Prostate gland (tissue), 2 donors: ENCODE measurements at regions not wholly inside any gene's neighbourhood (a gene's known extent, or its start where the extent isn't known, plus 50 kb on each side); places are given as distances from the start of the nearest gene placed in this dataset.

Experiments used
- DNase-seq: peaks from one replicate; pipeline ENCODE4 v3.0.0-alpha.2; 2019; ENCODE audit warnings: low spot score
- H3K27ac ChIP-seq, 2 donors: fragments of 200-600 bp; sonication (generic); 2 replicates each; pipeline ENCODE4 v1.5.1; 2017 to 2019
- H3K27me3 ChIP-seq: fragments of 200-600 bp; sonication (generic); replicated peaks from 2 replicates; pipeline ENCODE4 v1.5.1; 2019; ENCODE audit not compliant: insufficient read depth
- H3K36me3 ChIP-seq, 2 donors: fragments of 200-600 bp; sonication (generic); 1 replicate in 1 of 2; 2 replicates in 1 of 2; pipeline versions ENCODE4 v1.5.1 to v1.8.1; 2017 to 2019
- H3K4me1 ChIP-seq: fragments of 200-600 bp; sonication (generic); replicated peaks from 2 replicates; pipeline ENCODE4 v1.5.1; 2019
- H3K4me3 ChIP-seq, 2 donors: fragments of 200-600 bp; sonication (generic); 2 replicates each; pipeline ENCODE4 v1.5.1; 2017 to 2019
- H3K9me3 ChIP-seq: fragments of 200-600 bp; sonication (generic); 2 replicates; pipeline ENCODE4 v1.5.1; 2017
- CTCF ChIP-seq, 4 experiments: fragments of 200-600 bp in 2 of 4; fragments of 450-650 bp in 2 of 4; sonication (generic) in 2 of 4; IDR thresholded peaks; 1 replicate in 3 of 4; 2 replicates in 1 of 4; pipeline ENCODE4 v1.5.1; 2016 to 2019; ENCODE audit warnings: antibody characterized with exemption in 4 of 4, mild to moderate bottlenecking in 2 of 4, moderate library complexity in 2 of 4
- POLR2A ChIP-seq: fragments of 450-650 bp; IDR thresholded peaks from one replicate; pipeline ENCODE4 v1.6.1; 2016; ENCODE audit warnings: antibody characterized with exemption, mild to moderate bottlenecking
- POLR2AphosphoS5 ChIP-seq: sonication (generic); formaldehyde crosslinking; IDR thresholded peaks from one replicate; pipeline ENCODE4 v1.6.1; 2017; ENCODE audit warnings: antibody characterized with exemption
- WGBS: methylation state at CpG from one replicate; pipeline ENCODE4 v1.1.5; 2018; 5-methylcytosine and 5-hydroxymethylcytosine counted together
- intact Hi-C: fragments of 100-400 bp; cut with DNase I; formaldehyde crosslinking; loops from one replicate; pipeline ENCODE4 v1.14.2; 2022

- H3K4me1 ChIP-seq: no peaks in the 10 kb centered on the region
- TF ChIP-seq POLR2A (no peak), POLR2AphosphoS5 (no peak), CTCF (IDR thresholded peaks at IDR 0.05) (no peak)
- H3K27me3 ChIP-seq: peaks cover 2% of the 10 kb centered on the region
- WGBS: 41% methylated on average over 2 of the region's 2 CpGs
- no peak for DNase-seq
- H3K27ac ChIP-seq: no peak overlapping the region
- no peaks in the 10 kb centered on the region for H3K9me3 ChIP-seq
- intact Hi-C loops: no loop called here
- H3K4me3 ChIP-seq: no peak overlapping the region
- no peaks in the 10 kb centered on the region for H3K36me3 ChIP-seq
Observed at GRCh38 chr20:22305381-22305780, 279.0 kb downstream of the FOXA2 start.

GRCh38 chr20:22303523-22303922, 280.8 kb downstream of the FOXA2 start:
- H3K27ac ChIP-seq: no peak overlapping the region
- intact Hi-C loops: no loop called here
- no peak for DNase-seq
- TF ChIP-seq POLR2AphosphoS5 (no peak), POLR2A (no peak), CTCF (IDR thresholded peaks at IDR 0.05) (no peak)
- no peak overlapping the region for H3K4me3 ChIP-seq
- H3K9me3 ChIP-seq: no peaks in the 10 kb centered on the region
- no peaks in the 10 kb centered on the region for H3K27me3 ChIP-seq
- H3K4me1 ChIP-seq: no peaks in the 10 kb centered on the region
- WGBS: 72% methylated on average over 3 of the region's 3 CpGs
- no peaks in the 10 kb centered on the region for H3K36me3 ChIP-seq

- H3K9me3 ChIP-seq: no peaks in the 10 kb centered on the region
- WGBS: 88% methylated on average over 2 of the region's 2 CpGs
Observed at GRCh38 chr20:22302039-22302438, 282.3 kb downstream of the FOXA2 start.

GRCh38 chr20:22293886-22294285, 290.5 kb downstream of the FOXA2 start:
- TF ChIP-seq CTCF (IDR thresholded peaks at IDR 0.05) (no peak), POLR2A (no peak), POLR2AphosphoS5 (no peak)
- Histone ChIP-seq H3K4me3 (no peak overlapping the region), H3K27ac (no peak overlapping the region), H3K27me3 (no peaks in the 10 kb centered on the region), H3K36me3 (no peaks in the 10 kb centered on the region), H3K4me1 (no peaks in the 10 kb centered on the region), H3K9me3 (no peaks in the 10 kb centered on the region)
- DNase-seq: no peak
- 81% methylated on average over 4 of the region's 4 CpGs for WGBS
- intact Hi-C loops: no loop called here

More at GRCh38 chr20:22302039-22302438, 282.3 kb downstream of the FOXA2 start:
- no peak for DNase-seq
- Histone ChIP-seq H3K4me1 (no peaks in the 10 kb centered on the region), H3K4me3 (no peak overlapping the region), H3K27ac (no peak overlapping the region), H3K36me3 (no peaks in the 10 kb centered on the region), H3K27me3 (no peaks in the 10 kb centered on the region)
- intact Hi-C loops: no loop called here
- no peak for TF ChIP-seq POLR2AphosphoS5
- TF ChIP-seq POLR2A: no peak
- TF ChIP-seq CTCF (IDR thresholded peaks at IDR 0.05): no peak

- 47% methylated on average over 5 of the region's 5 CpGs for WGBS
- no peak overlapping the region for H3K4me3 ChIP-seq
- intact Hi-C loops: no loop called here
- H3K9me3 ChIP-seq: no peaks in the 10 kb centered on the region
- no peak for DNase-seq
- H3K36me3 ChIP-seq: no peaks in the 10 kb centered on the region
- H3K4me1 ChIP-seq: no peaks in the 10 kb centered on the region
- no peaks in the 10 kb centered on the region for H3K27me3 ChIP-seq
- no peak for TF ChIP-seq POLR2A
- TF ChIP-seq CTCF (IDR thresholded peaks at IDR 0.05): no peak
- no peak for TF ChIP-seq POLR2AphosphoS5
- no peak overlapping the region for H3K27ac ChIP-seq
Observed at GRCh38 chr20:22289442-22289841, 294.9 kb downstream of the FOXA2 start.
